Activated CD4-positive, CD25-positive, alpha-beta regulatory T cell treated with anti-CD3 and anti-CD28 coated beads, Interleukin-2, amount 50 U/mL, for 72 hours (primary cell): ENCODE measurements at regions not wholly inside any gene's neighbourhood (a gene's known extent, or its start where the extent isn't known, plus 50 kb on each side); places are given as distances from the start of the nearest gene placed in this dataset.

Source experiments
- DNase-seq: peaks from one replicate; pipeline ENCODE4 v3.0.0; 2021

GRCh38 chr9:88659126-88659525 lies 124.1 kb downstream of the NXNL2 start:
- no peak for DNase-seq

- DNase-seq = no peak
These were observed 125.6 kb downstream of the NXNL2 start for GRCh38 chr9:88660611-88661010.

- DNase-seq = no peak
These were observed 126.8 kb downstream of the NXNL2 start for GRCh38 chr9:88661759-88662158.

- no peak for DNase-seq
These were observed 128.9 kb downstream of the NXNL2 start for GRCh38 chr9:88663771-88664419.

GRCh38 chr9:88664773-88665172 lies 129.8 kb downstream of the NXNL2 start:
- DNase-seq = no peak

GRCh38 chr9:88672874-88673689 lies 138.1 kb downstream of the NXNL2 start:
- no peak for DNase-seq

- DNase-seq = no peak
These were observed 138.9 kb downstream of the NXNL2 start for GRCh38 chr9:88673886-88674285.

- DNase-seq = no peak
These were observed 141.7 kb downstream of the NXNL2 start for GRCh38 chr9:88676644-88677043.

- DNase-seq = no peak
These were observed 143.0 kb downstream of the NXNL2 start for GRCh38 chr9:88678008-88678407.

- no peak for DNase-seq
These were observed 143.5 kb downstream of the NXNL2 start for GRCh38 chr9:88678431-88678830.

GRCh38 chr9:88680041-88680440 lies 145.1 kb downstream of the NXNL2 start:
- no peak for DNase-seq

- DNase-seq = no peak
These were observed 145.7 kb downstream of the NXNL2 start for GRCh38 chr9:88680505-88681160.

- no peak for DNase-seq
These were observed 146.5 kb downstream of the NXNL2 start for GRCh38 chr9:88681434-88681833.

GRCh38 chr9:88682431-88682831 lies 147.5 kb downstream of the NXNL2 start:
- DNase-seq = no peak

GRCh38 chr9:88684046-88684445 lies 149.1 kb downstream of the NXNL2 start:
- no peak for DNase-seq

GRCh38 chr9:88684845-88685244 lies 149.9 kb downstream of the NXNL2 start:
- no peak for DNase-seq

- no peak for DNase-seq
These were observed 151.0 kb downstream of the NXNL2 start for GRCh38 chr9:88685966-88686365.

GRCh38 chr9:88689509-88690298 lies 154.7 kb downstream of the NXNL2 start:
- DNase-seq = no peak

- no peak for DNase-seq
These were observed 155.7 kb downstream of the NXNL2 start for GRCh38 chr9:88690628-88691027.

GRCh38 chr9:88691091-88691490 lies 156.1 kb downstream of the NXNL2 start:
- DNase-seq = no peak

GRCh38 chr9:88691811-88692210 lies 156.8 kb downstream of the NXNL2 start:
- no peak for DNase-seq

GRCh38 chr9:88692827-88693226 lies 157.8 kb downstream of the NXNL2 start:
- no peak for DNase-seq

- no peak for DNase-seq
These were observed 159.6 kb downstream of the NXNL2 start for GRCh38 chr9:88694625-88695024.
